H1 (cell line): ENCODE measurements at regions not wholly inside any gene's neighbourhood (a gene's known extent, or its start where the extent isn't known, plus 50 kb on each side); places are given as distances from the start of the nearest gene placed in this dataset.

Source experiments
- CTCF ChIA-PET: fragments of 300-600 bp; sonication (Branson Sonifier 250); formaldehyde crosslinking; loops from one replicate; lab custom pipeline; 2021; ENCODE audit not compliant: partially characterized antibody; lab: Charles Lee
- POLR2A ChIA-PET: fragments of 300-600 bp; sonication (Branson Sonifier 250); formaldehyde crosslinking; loops from one replicate; lab custom pipeline; 2021; ENCODE audit warnings: inconsistent platforms; ENCODE audit not compliant: partially characterized antibody; lab: Charles Lee
- DNase-seq, 2 experiments: peaks; one replicate each; pipeline versions ENCODE4 v3.0.0 to v3.0.0-alpha.2; 2010 to 2022; ENCODE audit warnings: low spot score in 2 of 2, low read depth in 1 of 2, mixed read lengths in 1 of 2
- FAIRE-seq: peaks from 2 replicates; lab custom pipeline; 2011; peaks lifted over from hg19 to GRCh38; lab: Jason Lieb, UNC
- H2AFZ ChIP-seq: 2 replicates; pipeline ENCODE4 v1.8.1; 2012; ENCODE audit warnings: low read length, inconsistent platforms
- H2AK5ac ChIP-seq: 2 replicates; pipeline ENCODE4 v1.6.1; 2013; ENCODE audit warnings: low read depth, low read length
- H2BK120ac ChIP-seq: replicated peaks from 2 replicates; pipeline ENCODE3; 2013; ENCODE audit warnings: low read depth, low read length, inconsistent platforms
- H2BK12ac ChIP-seq: 2 replicates; pipeline ENCODE4 v1.6.1; 2013; ENCODE audit warnings: low read depth, low read length
- H2BK15ac ChIP-seq: 2 replicates; pipeline ENCODE4 v1.6.1; 2013; ENCODE audit warnings: low read length
- H2BK20ac ChIP-seq: 2 replicates; pipeline ENCODE4 v1.6.1; 2013; ENCODE audit warnings: low read length
- H2BK5ac ChIP-seq: 2 replicates; pipeline ENCODE4 v1.6.1; 2013; ENCODE audit warnings: low read depth, low read length
- H3K14ac ChIP-seq: 2 replicates; pipeline ENCODE4 v1.6.1; 2013; ENCODE audit warnings: inconsistent platforms; ENCODE audit not compliant: insufficient read length
- H3K18ac ChIP-seq: 2 replicates; pipeline ENCODE4 v1.6.1; 2013; ENCODE audit warnings: low read length; ENCODE audit errors: extremely low read depth
- H3K23ac ChIP-seq: 2 replicates; pipeline ENCODE4 v1.6.1; 2013; ENCODE audit warnings: inconsistent platforms; ENCODE audit not compliant: insufficient read length
- H3K23me2 ChIP-seq: 2 replicates; pipeline ENCODE4 v1.6.1; 2013; ENCODE audit warnings: low read depth, low read length
- H3K27ac ChIP-seq: 2 replicates; pipeline ENCODE4 v1.6.1; 2011; ENCODE audit warnings: low read depth, low read length, inconsistent platforms
- H3K27me3 ChIP-seq, 4 experiments: replicated peaks in 1 of 4; 1 replicate in 1 of 4; 2 replicates in 3 of 4; pipeline versions ENCODE4 v1.6.1 to v1.8.1; 2011 to 2013; ENCODE audit warnings: low read length in 3 of 4, mild to moderate bottlenecking in 3 of 4, inconsistent platforms in 2 of 4, mixed read lengths in 2 of 4, moderate library complexity in 1 of 4; ENCODE audit not compliant: control insufficient read depth in 3 of 4, insufficient read depth in 3 of 4; ENCODE audit errors: extremely low read depth in 1 of 4
- H3K36me3 ChIP-seq, 4 experiments: 2 replicates each; pipeline versions ENCODE4 v1.6.1 to v1.8.1; 2011 to 2013; ENCODE audit warnings: mild to moderate bottlenecking in 4 of 4, low read length in 3 of 4, moderate library complexity in 2 of 4, control low read depth in 1 of 4, inconsistent platforms in 1 of 4; ENCODE audit not compliant: insufficient read depth in 4 of 4, control insufficient read depth in 2 of 4
- H3K4ac ChIP-seq: replicated peaks from 2 replicates; pipeline ENCODE3; 2013; ENCODE audit warnings: low read length, low read depth, mixed read lengths, inconsistent platforms; ENCODE audit not compliant: insufficient read length
- H3K4me1 ChIP-seq, 4 experiments: replicated peaks in 1 of 4; 1 replicate in 1 of 4; 2 replicates in 3 of 4; pipeline versions ENCODE4 v1.6.1 to v1.8.1; 2011 to 2013; ENCODE audit warnings: low read length in 3 of 4, inconsistent platforms in 2 of 4, mixed read lengths in 1 of 4; ENCODE audit not compliant: insufficient read depth in 4 of 4, control insufficient read depth in 3 of 4
- H3K4me2 ChIP-seq, 2 experiments: 2 replicates each; pipeline versions ENCODE4 v1.6.1 to v1.8.1; 2011 to 2013; ENCODE audit warnings: low read depth in 2 of 2, low read length in 2 of 2, control low read depth in 1 of 2, inconsistent platforms in 1 of 2, mild to moderate bottlenecking in 1 of 2; ENCODE audit not compliant: insufficient read depth in 1 of 2
- H3K4me3 ChIP-seq, 4 experiments: fragments of 200-600, 300-600 bp in 1 of 4; sonication (generic), shearing (Covaris generic), sonication (Bioruptor Twin) in 1 of 4; 2 replicates each; pipeline versions ENCODE4 v1.5.1 to v1.8.1; 2011 to 2016; ENCODE audit warnings: low read length in 4 of 4, low read depth in 3 of 4, control low read depth in 2 of 4, inconsistent platforms in 2 of 4, mild to moderate bottlenecking in 2 of 4, mixed read lengths in 1 of 4, moderate library complexity in 1 of 4; ENCODE audit not compliant: insufficient read depth in 2 of 4; ENCODE audit errors: extremely low read depth in 1 of 4
- H3K56ac ChIP-seq: replicated peaks from 2 replicates; pipeline ENCODE3; 2013; ENCODE audit warnings: low read depth, mild to moderate bottlenecking, mixed read lengths, low read length, inconsistent platforms; ENCODE audit not compliant: insufficient read length
- H3K79me1 ChIP-seq: 2 replicates; pipeline ENCODE4 v1.6.1; 2013; ENCODE audit warnings: low read depth, low read length, control low read depth
- H3K79me2 ChIP-seq, 2 experiments: 2 replicates each; pipeline versions ENCODE4 v1.6.1 to v1.8.1; 2012 to 2013; ENCODE audit warnings: low read length in 2 of 2, mild to moderate bottlenecking in 2 of 2, inconsistent platforms in 1 of 2; ENCODE audit not compliant: insufficient read depth in 2 of 2, control insufficient read depth in 1 of 2
- H3K9ac ChIP-seq, 4 experiments: replicated peaks in 1 of 4; 1 replicate in 1 of 4; 2 replicates in 3 of 4; pipeline versions ENCODE4 v1.6.1 to v1.8.1; 2011 to 2013; ENCODE audit warnings: low read depth in 3 of 4, low read length in 3 of 4, control low read depth in 2 of 4, mild to moderate bottlenecking in 2 of 4, moderate library complexity in 2 of 4, inconsistent platforms in 1 of 4; ENCODE audit errors: extremely low read depth in 1 of 4
- H3K9me3 ChIP-seq, 2 experiments: 2 replicates each; pipeline versions ENCODE4 v1.6.1 to v1.8.1; 2012 to 2013; ENCODE audit warnings: mild to moderate bottlenecking in 2 of 2, moderate library complexity in 2 of 2, control low read depth in 1 of 2, inconsistent platforms in 1 of 2, low read depth in 1 of 2, low read length in 1 of 2, mixed read lengths in 1 of 2; ENCODE audit not compliant: insufficient read depth in 2 of 2
- H4K20me1 ChIP-seq, 2 experiments: replicated peaks in 1 of 2; 2 replicates each; pipeline versions ENCODE3 to v1.8.1; 2011 to 2013; ENCODE audit warnings: inconsistent platforms in 2 of 2, low read length in 2 of 2, mild to moderate bottlenecking in 1 of 2; ENCODE audit not compliant: insufficient read depth in 2 of 2, control insufficient read depth in 1 of 2
- H4K5ac ChIP-seq: 2 replicates; pipeline ENCODE4 v1.6.1; 2013; ENCODE audit warnings: low read length, low read depth, mixed read lengths, inconsistent platforms; ENCODE audit not compliant: insufficient read length
- H4K8ac ChIP-seq: 2 replicates; pipeline ENCODE4 v1.8.0; 2013; ENCODE audit warnings: mild to moderate bottlenecking, moderate library complexity, low read length, inconsistent platforms; ENCODE audit not compliant: insufficient read depth; ENCODE audit errors: extremely low read depth
- H4K91ac ChIP-seq: replicated peaks from 2 replicates; pipeline ENCODE3; 2013; ENCODE audit warnings: low read length, mixed read lengths, inconsistent platforms; ENCODE audit not compliant: insufficient read length
- CBX5 ChIP-seq: fragments of 300-800, 300-1000 bp; sonication (generic); IDR thresholded peaks from 2 replicates; pipeline ENCODE4 v1.7.1; 2016; ENCODE audit warnings: antibody characterized with exemption, low read length, low read depth
- FOSL1 ChIP-seq: IDR thresholded peaks from 2 replicates; pipeline ENCODE4 v1.6.1; 2011; ENCODE audit warnings: mild to moderate bottlenecking, low read depth, low read length, moderate library complexity; ENCODE audit not compliant: insufficient read depth
- GTF2F1 ChIP-seq: IDR thresholded peaks from 2 replicates; pipeline ENCODE4 v1.6.1; 2012; ENCODE audit warnings: low read depth, low read length, improper control_type of control experiment, borderline replicate concordance
- JUND ChIP-seq: IDR thresholded peaks from 2 replicates; pipeline ENCODE4 v1.6.1; 2011; ENCODE audit warnings: mild to moderate bottlenecking, improper control_type of control experiment, low read length
- RNF2 ChIP-seq: fragments of 200-900, 300-1000 bp; sonication (generic); IDR thresholded peaks from 2 replicates; pipeline ENCODE4 v1.7.1; 2016; ENCODE audit warnings: borderline replicate concordance, low read depth, mild to moderate bottlenecking, antibody characterized with exemption, low read length; ENCODE audit not compliant: poor library complexity, severe bottlenecking; ENCODE audit errors: missing control alignments
- SIRT6 ChIP-seq: IDR thresholded peaks from one replicate; pipeline ENCODE4 v1.7.1; 2012; ENCODE audit warnings: low read length, inconsistent platforms
- SP1 ChIP-seq: IDR thresholded peaks from 2 replicates; pipeline ENCODE4 v1.6.1; 2011; ENCODE audit warnings: low read depth, low read length
- SP2 ChIP-seq: IDR thresholded peaks from 2 replicates; pipeline ENCODE4 v1.6.1; 2012; ENCODE audit warnings: mild to moderate bottlenecking, low read length, inconsistent platforms
- ZNF274 ChIP-seq: IDR thresholded peaks from 2 replicates; pipeline ENCODE4 v1.7.0; 2012; ENCODE audit warnings: low read length, borderline replicate concordance; ENCODE audit errors: extremely low read depth
- WGBS, 2 experiments: shearing (Covaris generic) in 1 of 2; methylation state at CpG; one replicate each; pipeline versions ENCODE4 v1.1.6 to v1.1.7; 2013 to 2015; ENCODE audit warnings: low lambda C conversion rate in 2 of 2, mixed read lengths in 2 of 2, inconsistent platforms in 1 of 2, low coverage in 1 of 2, missing lambda C conversion rate in 1 of 2; ENCODE audit not compliant: insufficient replicate concordance in 2 of 2, insufficient coverage in 1 of 2, insufficient read length in 1 of 2; ENCODE audit errors: extremely low coverage in 1 of 2, missing lambda C conversion rate in 1 of 2; 5-methylcytosine and 5-hydroxymethylcytosine counted together

DNA sequence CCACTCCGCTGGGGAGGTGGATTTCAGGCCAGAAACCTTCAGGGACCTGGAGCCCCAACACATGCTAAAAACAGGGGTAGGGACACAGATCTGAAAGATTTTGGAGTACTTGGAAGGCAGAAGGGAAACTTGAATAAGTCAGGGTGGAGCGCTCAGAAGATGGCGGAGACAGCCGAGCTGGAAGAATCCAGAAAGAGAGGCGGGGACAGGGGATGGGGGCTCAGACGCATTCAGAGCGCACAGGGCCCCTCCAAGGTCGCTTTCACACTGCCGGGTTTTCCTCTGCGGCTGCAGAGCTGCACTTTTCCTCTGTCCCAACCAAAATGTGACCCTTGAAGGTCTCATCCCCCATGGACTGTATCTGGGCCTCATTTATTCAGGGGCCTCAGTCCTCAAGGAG is 56.9 kb downstream of the ERICH4 start:
- Histone ChIP-seq H3K79me1 (no peaks in the 10 kb centered on the region), H4K5ac (no peak overlapping the region), H3K9ac (no peak overlapping the region), H2AFZ (no peak overlapping the region), H3K27ac (no peak overlapping the region), H3K23ac (no peak overlapping the region), H2BK5ac (no peak overlapping the region), H3K18ac (no peak overlapping the region), H3K36me3 (no peaks in the 10 kb centered on the region), H4K20me1 (no peaks in the 10 kb centered on the region), H3K23me2 (no peaks in the 10 kb centered on the region), H3K14ac (no peak overlapping the region), H2AK5ac (no peak overlapping the region), H3K4me3 (no peak overlapping the region), H3K79me2 (no peaks in the 10 kb centered on the region), H3K9me3 (peaks cover 50 to 78% of the 10 kb centered on the region in 2 experiments), H4K91ac (no peak overlapping the region), H3K27me3 (no peaks in the 10 kb centered on the region), H3K4ac (no peak overlapping the region), H2BK20ac (no peak overlapping the region), H3K4me1 (no peaks in the 10 kb centered on the region), H2BK120ac (no peak overlapping the region), H4K8ac (no peak overlapping the region), H3K4me2 (no peak overlapping the region), H2BK15ac (no peak overlapping the region), H3K56ac (no peak overlapping the region), H2BK12ac (no peak overlapping the region)
- TF ChIP-seq SP2 (no peak), SP1 (no peak), JUND (no peak), RNF2 (no peak), FOSL1 (no peak), SIRT6 (no peak), ZNF274 (no peak), CBX5 (no peak), GTF2F1 (no peak)
- POLR2A ChIA-PET: no interaction called here
- WGBS, 2 experiments: 86% methylated on average over 10 of the region's 10 CpGs; no CpG with 5 or more reads in 1 of the 2 experiments
- DNase-seq (no peak), FAIRE-seq (no peak)
- CTCF ChIA-PET: no interaction called here
